GM13976 (cell line): ENCODE measurements at regions not wholly inside any gene's neighbourhood (a gene's known extent, or its start where the extent isn't known, plus 50 kb on each side); places are given as distances from the start of the nearest gene placed in this dataset.

Source experiments
- DNase-seq: peaks from one replicate; pipeline ENCODE4 v3.0.0; 2012; ENCODE audit warnings: low spot score
- CTCF ChIP-seq: IDR thresholded peaks from 2 replicates; pipeline ENCODE4 v1.5.1; 2012; ENCODE audit warnings: borderline replicate concordance, mild to moderate bottlenecking; ENCODE audit not compliant: insufficient read depth; ENCODE audit errors: extremely low read depth, missing control alignments, control extremely low read depth
- in situ Hi-C: fragments of 300-500 bp; cut with MboI; formaldehyde crosslinking; loops from one replicate; pipeline ENCODE4 v1.12.0; 2022; ENCODE audit warnings: low sequenced_read_pairs, mixed read lengths, inconsistent platforms; ENCODE audit not compliant: unreplicated experiment

GRCh38 chr2:100683231-100683630 is 120.4 kb downstream of the PDCL3 start:
- in situ Hi-C loops, result no loop called here
- DNase-seq, result no peak
- no peak for TF ChIP-seq CTCF

- DNase-seq, result no peak
- no peak for TF ChIP-seq CTCF
- in situ Hi-C loops, result no loop called here
Observed at GRCh38 chr2:100691846-100692245, 128.1 kb upstream of the NPAS2 start.

GRCh38 chr2:100692381-100692780 is 127.6 kb upstream of the NPAS2 start:
- TF ChIP-seq CTCF, result no peak
- in situ Hi-C loops, result no loop called here
- no peak for DNase-seq

- TF ChIP-seq CTCF, result no peak
- no peak for DNase-seq
- in situ Hi-C loops, result no loop called here
Observed at GRCh38 chr2:100692906-100693305, 127.0 kb upstream of the NPAS2 start.

GRCh38 chr2:100699131-100699530 is 120.8 kb upstream of the NPAS2 start:
- no peak for TF ChIP-seq CTCF
- DNase-seq, result no peak
- in situ Hi-C loops, result no loop called here

GRCh38 chr2:100702438-100703109 is 117.4 kb upstream of the NPAS2 start:
- DNase-seq, result no peak
- in situ Hi-C loops, result no loop called here
- TF ChIP-seq CTCF, result no peak

GRCh38 chr2:100703213-100703612 is 116.7 kb upstream of the NPAS2 start:
- no peak for TF ChIP-seq CTCF
- DNase-seq, result no peak
- in situ Hi-C loops, result no loop called here
